Lung (tissue), 11 donors: ENCODE measurements at regions not wholly inside any gene's neighbourhood (a gene's known extent, or its start where the extent isn't known, plus 50 kb on each side); places are given as distances from the start of the nearest gene placed in this dataset.
"Not testable (repeated sequence)": the region's sequence is repeated elsewhere in the genome, so short reads cannot be mapped to it uniquely, and the experiment has no call there.

Source experiments
- ATAC-seq: fragments of 200-7000 bp; cut with Tn5 transposase; one replicate; pipeline ENCODE4 v1.9.1; 2020; ENCODE audit warnings: moderate number of reproducible peaks; ENCODE audit not compliant: insufficient read depth, low FRiP score
- DNase-seq, 3 donors: peaks; one replicate each; pipeline ENCODE4 v3.0.0-alpha.2; 2013 to 2017
- H3K27ac ChIP-seq, 2 donors: one replicate each; pipeline ENCODE4 v1.5.1; 2013; ENCODE audit warnings: mild to moderate bottlenecking in 2 of 2, moderate library complexity in 2 of 2, control low read depth in 1 of 2, inconsistent platforms in 1 of 2, low read depth in 1 of 2, low read length in 1 of 2
- H3K27me3 ChIP-seq, 3 donors: one replicate each; pipeline ENCODE4 v1.5.1; 2013; ENCODE audit warnings: low read length in 2 of 3; ENCODE audit not compliant: control insufficient read depth in 3 of 3, insufficient read depth in 3 of 3
- H3K36me3 ChIP-seq, 4 donors: one replicate each; pipeline ENCODE4 v1.5.1; 2013; ENCODE audit warnings: low read length in 4 of 4, mild to moderate bottlenecking in 1 of 4, moderate library complexity in 1 of 4; ENCODE audit not compliant: control insufficient read depth in 4 of 4, insufficient read depth in 4 of 4
- H3K4me1 ChIP-seq, 5 donors: one replicate each; pipeline ENCODE4 v1.5.1; 2013; ENCODE audit warnings: low read length in 5 of 5, mild to moderate bottlenecking in 2 of 5, moderate library complexity in 1 of 5; ENCODE audit not compliant: control insufficient read depth in 5 of 5, insufficient read depth in 5 of 5
- H3K4me3 ChIP-seq: one replicate; pipeline ENCODE4 v1.5.1; 2013; ENCODE audit warnings: mild to moderate bottlenecking, control low read depth, moderate library complexity
- H3K9ac ChIP-seq, 2 donors: one replicate each; pipeline ENCODE4 v1.5.1; 2013; ENCODE audit warnings: low read length in 2 of 2, control low read depth in 1 of 2; ENCODE audit not compliant: insufficient read depth in 1 of 2
- H3K9me3 ChIP-seq, 4 donors: one replicate each; pipeline ENCODE4 v1.5.1; 2013; ENCODE audit warnings: low read length in 3 of 4, mild to moderate bottlenecking in 1 of 4, moderate library complexity in 1 of 4; ENCODE audit not compliant: control insufficient read depth in 4 of 4, insufficient read depth in 3 of 4
- CTCF ChIP-seq: IDR thresholded peaks from 2 replicates; pipeline ENCODE4 v1.5.1; 2012; ENCODE audit warnings: mild to moderate bottlenecking; ENCODE audit errors: control extremely low read depth, extremely low read depth
- WGBS, 2 donors: extraction: QIAGEN DNeasy Blood & Tissue Kit; methylation state at CpG; one replicate each; pipeline ENCODE4 v1.1.7; 2013; 5-methylcytosine and 5-hydroxymethylcytosine counted together
- donor health status: control.
- donor health status: control.
- donor health status: Bipolar disorder and iron deficiency.
- donor health status: healthy.
- donor health status: DM: yes; HTN: yes; CAD: no.

- peaks cover 0 to 2% (median 0%) of the 10 kb centered on the region in 5 donors for H3K4me1 ChIP-seq
Measured at GRCh38 chr12:83739607-83740006, 1052.9 kb downstream of the TMTC2 start.

GRCh38 chr12:83710851-83711250 lies 1024.1 kb downstream of the TMTC2 start:
- no peak overlapping the region for H3K27ac ChIP-seq
- no peak for TF ChIP-seq CTCF
- no peaks in the 10 kb centered on the region for H3K36me3 ChIP-seq
- no peak overlapping the region for H3K4me3 ChIP-seq
- H3K27me3 ChIP-seq: no peaks in the 10 kb centered on the region
- DNase-seq (no peak), ATAC-seq (no peak)
- no peaks in the 10 kb centered on the region for H3K4me1 ChIP-seq
- WGBS, 2 donors: 87 to 93% methylated on average over 3 of the region's 3 CpGs
- H3K9me3 ChIP-seq: peaks cover 0 to 9% (median 2%) of the 10 kb centered on the region in 4 donors
- no peak overlapping the region for H3K9ac ChIP-seq

More at GRCh38 chr12:83739607-83740006, 1052.9 kb downstream of the TMTC2 start:
- no peak overlapping the region for H3K27ac ChIP-seq
- H3K4me3 ChIP-seq: no peak overlapping the region
- H3K27me3 ChIP-seq: no peaks in the 10 kb centered on the region
- peak in 2 of 3 donors; percentile 1 to 8 for DNase-seq
- no peaks in the 10 kb centered on the region for H3K36me3 ChIP-seq
- no peak overlapping the region for H3K9ac ChIP-seq
- TF ChIP-seq CTCF: no peak
- no peak for ATAC-seq
- 68 to 77% methylated on average over 3 of the region's 3 CpGs for WGBS, 2 donors
- no peaks in the 10 kb centered on the region for H3K9me3 ChIP-seq

GRCh38 chr12:83709899-83710298 lies 1023.2 kb downstream of the TMTC2 start:
- Histone ChIP-seq H3K36me3 (no peaks in the 10 kb centered on the region), H3K27ac (no peak overlapping the region), H3K27me3 (no peaks in the 10 kb centered on the region), H3K9me3 (peaks cover 0 to 9% (median 2%) of the 10 kb centered on the region in 4 donors), H3K9ac (no peak overlapping the region), H3K4me1 (no peaks in the 10 kb centered on the region), H3K4me3 (no peak overlapping the region)
- no peak for TF ChIP-seq CTCF
- no peak for ATAC-seq
- no peak for DNase-seq

- Histone ChIP-seq H3K36me3 (no peaks in the 10 kb centered on the region), H3K4me3 (no peak overlapping the region), H3K27me3 (no peaks in the 10 kb centered on the region), H3K9me3 (no peaks in the 10 kb centered on the region), H3K4me1 (no peaks in the 10 kb centered on the region), H3K27ac (no peak overlapping the region), H3K9ac (no peak overlapping the region)
- TF ChIP-seq CTCF: no peak
- 87 to 89% methylated on average over 2 of the region's 2 CpGs for WGBS, 2 donors
- ATAC-seq (no peak), DNase-seq (no peak)
Measured at GRCh38 chr12:83700838-83701237, 1014.1 kb downstream of the TMTC2 start.

GRCh38 chr12:83696311-83696710 lies 1009.6 kb downstream of the TMTC2 start:
- H3K27ac ChIP-seq, H3K4me3 ChIP-seq, ATAC-seq, H3K27me3 ChIP-seq, DNase-seq, H3K9ac ChIP-seq, H3K36me3 ChIP-seq, H3K9me3 ChIP-seq, H3K4me1 ChIP-seq: not testable (repeated sequence)
- whole genome bisulfite sequencing, 2 donors: 76 to 84% methylated on average over 13 of the region's 13 CpGs
